GM18951 (cell line): ENCODE measurements at regions not wholly inside any gene's neighbourhood (a gene's known extent, or its start where the extent isn't known, plus 50 kb on each side); places are given as distances from the start of the nearest gene placed in this dataset.
"Not testable (repeated sequence)": the region's sequence is repeated elsewhere in the genome, so short reads cannot be mapped to it uniquely, and the experiment has no call there.

Experiments
- POLR2A ChIP-seq: IDR thresholded peaks from 4 replicates; pipeline ENCODE4 v1.6.1; 2011; ENCODE audit warnings: mild to moderate bottlenecking; ENCODE audit not compliant: insufficient read length, insufficient read depth; ENCODE audit errors: extremely low read depth
- in situ Hi-C: fragments of 300-500 bp; cut with MboI; formaldehyde crosslinking; loops from one replicate; pipeline ENCODE4 v1.12.0; 2022; ENCODE audit warnings: low sequenced_read_pairs, mixed read lengths, inconsistent platforms; ENCODE audit not compliant: unreplicated experiment

- no peak for TF ChIP-seq POLR2A
- in situ Hi-C loops = no loop called here
Measured at GRCh38 chr6:137545073-137545472, 50.9 kb upstream of the OLIG3 start.

- TF ChIP-seq POLR2A = no peak
- in situ Hi-C loops = no loop called here
Measured at GRCh38 chr6:137547186-137547585, 53.0 kb upstream of the OLIG3 start.

DNA sequence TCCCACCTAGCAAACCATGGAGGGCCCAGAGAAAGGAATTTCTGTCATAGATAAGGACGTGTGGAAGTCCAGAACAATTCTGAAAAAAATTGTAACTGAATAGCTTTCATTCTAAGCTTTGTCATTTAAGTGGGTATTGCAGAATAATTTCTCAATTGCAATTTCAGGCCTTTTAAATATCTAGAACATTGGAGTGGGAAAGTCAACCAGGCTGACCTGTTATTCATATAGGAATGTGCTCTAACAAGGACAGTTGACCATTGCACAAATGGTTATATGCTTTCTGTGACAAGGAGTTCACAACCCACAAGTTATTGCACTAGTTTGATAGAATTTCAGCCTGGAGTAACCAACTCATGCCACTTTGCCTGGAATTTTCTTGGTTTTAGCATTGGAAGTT lies 53.4 kb upstream of the OLIG3 start:
- in situ Hi-C loops = no loop called here
- no peak for TF ChIP-seq POLR2A

DNA sequence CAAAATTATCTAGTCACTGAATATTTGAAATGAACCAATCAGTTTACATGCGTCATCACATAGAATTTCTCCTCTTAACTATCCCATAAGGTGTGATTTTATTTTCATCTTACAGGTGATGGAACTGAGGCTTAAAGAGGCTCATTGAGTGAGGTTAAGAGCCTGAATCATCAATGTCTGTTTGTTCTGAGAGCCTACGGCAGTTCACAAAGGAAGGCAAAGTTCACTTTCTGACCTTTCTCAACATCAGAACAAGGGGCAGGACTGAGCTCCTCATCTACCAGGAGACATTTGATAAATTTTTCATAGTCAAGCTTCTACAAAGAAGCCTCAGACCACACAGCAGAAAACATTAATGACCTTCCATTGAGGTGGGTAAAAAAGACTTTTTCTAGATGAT lies 54.9 kb upstream of the OLIG3 start:
- in situ Hi-C loops = no loop called here

GRCh38 chr6:137550535-137550934 lies 56.3 kb upstream of the OLIG3 start:
- no peak for TF ChIP-seq POLR2A

More for the DNA sequence above, 54.9 kb upstream of the OLIG3 start:
- no peak for TF ChIP-seq POLR2A

DNA sequence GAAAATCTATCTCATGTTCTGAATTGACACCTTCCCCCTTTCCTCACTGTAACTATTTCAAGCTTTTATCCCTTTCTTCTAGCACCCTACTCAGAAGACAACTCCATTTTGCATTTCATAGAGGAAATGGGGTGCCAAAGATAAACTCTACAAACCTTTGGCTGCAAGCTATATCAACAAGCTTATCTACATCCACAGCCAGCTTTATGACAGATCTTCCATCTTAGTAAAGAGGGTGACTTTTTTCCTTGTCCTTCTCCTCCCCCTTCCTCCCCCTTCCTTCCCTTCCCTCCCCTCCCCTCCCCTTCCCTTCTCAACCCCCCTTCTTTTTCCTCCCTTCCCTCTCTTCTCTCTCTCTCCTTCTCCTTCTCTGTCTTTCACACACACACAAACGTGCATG lies 58.0 kb upstream of the OLIG3 start:
- no peak for TF ChIP-seq POLR2A

More at GRCh38 chr6:137550535-137550934, 56.3 kb upstream of the OLIG3 start:
- in situ Hi-C loops = no loop called here

DNA sequence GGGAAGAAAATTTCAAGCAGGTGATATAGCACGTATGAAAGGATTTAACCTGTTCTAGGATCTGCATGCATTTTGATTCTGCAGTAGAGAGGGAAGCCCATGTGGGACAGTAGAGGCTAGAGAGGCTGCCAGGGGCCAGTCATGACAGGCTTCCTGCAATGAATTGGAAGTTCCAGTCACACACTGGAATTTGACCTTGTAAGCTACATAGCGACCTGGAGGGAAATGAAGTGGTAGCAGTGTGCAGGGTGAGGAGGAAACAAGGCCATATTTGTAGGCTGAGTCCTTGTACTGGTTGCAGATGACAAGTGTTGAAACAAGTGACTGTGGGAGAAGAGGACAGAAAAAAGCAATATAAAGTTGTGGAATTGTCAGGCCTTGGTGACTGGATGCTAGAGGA lies 58.6 kb upstream of the OLIG3 start:
- in situ Hi-C loops = no loop called here
- TF ChIP-seq POLR2A = no peak

More for the DNA sequence above, 58.0 kb upstream of the OLIG3 start:
- in situ Hi-C loops = no loop called here

GRCh38 chr6:137559521-137560183 lies 65.5 kb upstream of the OLIG3 start:
- in situ Hi-C loops = not testable (repeated sequence)

DNA sequence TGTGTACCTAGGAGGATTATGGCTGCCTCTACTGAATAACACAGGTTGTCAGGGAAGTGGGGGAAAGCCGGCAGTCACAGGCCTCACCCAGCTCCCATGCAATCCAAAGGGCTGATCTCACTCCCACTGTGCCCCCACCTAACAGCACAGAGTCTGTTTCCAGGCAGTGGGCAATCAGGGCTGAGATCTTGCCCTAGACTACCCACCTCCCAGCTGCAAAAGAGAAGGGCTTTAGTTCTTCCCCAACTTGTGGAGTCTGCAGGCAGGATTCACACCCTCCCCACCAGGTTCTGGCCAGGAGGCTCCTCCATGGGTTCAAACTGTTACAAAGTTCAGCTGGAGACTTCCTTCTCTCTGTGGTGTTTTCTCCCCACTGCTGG lies 66.0 kb upstream of the OLIG3 start:
- in situ Hi-C loops = no loop called here

GRCh38 chr6:137568067-137568466 lies 73.9 kb upstream of the OLIG3 start:
- in situ Hi-C loops = no loop called here
- no peak for TF ChIP-seq POLR2A

More for the DNA sequence above, 66.0 kb upstream of the OLIG3 start:
- no peak for TF ChIP-seq POLR2A

- in situ Hi-C loops = no loop called here
- TF ChIP-seq POLR2A = no peak
Measured at GRCh38 chr6:137570393-137570792, 76.2 kb upstream of the OLIG3 start.

DNA sequence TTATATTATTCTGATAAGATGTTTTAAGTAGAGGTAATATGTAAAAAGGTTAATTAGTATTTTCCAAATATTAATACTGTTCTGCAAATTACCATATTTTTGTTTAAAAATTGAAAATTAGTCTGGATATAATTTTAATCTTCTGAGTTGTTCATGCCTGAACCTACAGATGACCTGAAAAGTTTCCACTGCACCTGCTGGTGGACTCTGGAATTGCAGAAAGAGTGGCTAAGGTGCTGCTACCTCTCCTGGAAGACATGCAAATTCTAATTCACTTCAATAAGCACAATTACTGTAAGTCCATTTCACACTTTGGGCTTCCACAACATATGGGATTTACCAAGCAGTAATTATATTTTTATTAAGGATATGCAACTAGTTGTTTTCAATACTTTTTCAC lies 77.7 kb upstream of the OLIG3 start:
- no peak for TF ChIP-seq POLR2A

DNA sequence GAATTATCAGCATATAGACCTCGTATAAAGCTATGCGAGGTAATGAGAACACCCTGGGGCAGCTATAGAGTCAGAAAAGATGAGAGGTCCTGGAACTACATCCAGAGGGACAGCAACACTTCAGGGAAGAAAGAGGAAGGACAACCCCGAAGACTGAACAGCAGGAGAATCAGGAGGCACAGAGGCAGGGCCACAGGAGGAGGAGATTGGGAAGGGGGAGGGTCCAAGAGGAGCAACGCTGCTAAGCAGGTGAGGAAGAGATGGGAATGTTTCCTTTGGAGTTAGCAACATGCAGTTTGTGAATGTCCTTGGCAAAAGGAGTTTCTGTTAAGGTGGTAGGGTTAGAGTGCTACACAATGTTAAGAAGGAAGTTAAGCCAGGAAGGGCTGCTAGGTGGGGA lies 79.5 kb upstream of the OLIG3 start:
- no peak for TF ChIP-seq POLR2A
- in situ Hi-C loops = no loop called here

More for the DNA sequence above, 77.7 kb upstream of the OLIG3 start:
- in situ Hi-C loops = no loop called here

DNA sequence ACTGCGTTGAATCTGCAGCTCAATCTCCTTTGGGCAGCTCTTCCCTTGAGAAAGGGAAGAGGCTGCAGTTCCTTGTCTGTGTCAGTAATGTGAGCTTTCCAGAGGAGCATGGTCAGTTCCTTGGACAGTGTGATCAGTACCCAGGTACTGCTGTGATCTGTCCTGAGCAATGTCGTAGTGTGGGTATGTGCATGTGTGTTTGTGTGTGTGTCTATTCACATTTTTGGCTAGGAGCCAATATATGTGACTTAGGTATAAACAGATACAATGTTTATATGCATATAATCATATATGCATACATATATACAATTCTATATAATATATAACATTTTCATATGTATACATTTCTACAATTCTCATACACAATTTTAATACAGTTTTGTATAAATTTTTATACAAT lies 85.4 kb upstream of the OLIG3 start:
- in situ Hi-C loops = no loop called here
- TF ChIP-seq POLR2A = no peak
